ENCODE measurements at regions not wholly inside any gene's neighbourhood (a gene's known extent, or its start where the extent isn't known, plus 50 kb on each side); places are given as distances from the start of the nearest gene placed in this dataset.

DNA sequence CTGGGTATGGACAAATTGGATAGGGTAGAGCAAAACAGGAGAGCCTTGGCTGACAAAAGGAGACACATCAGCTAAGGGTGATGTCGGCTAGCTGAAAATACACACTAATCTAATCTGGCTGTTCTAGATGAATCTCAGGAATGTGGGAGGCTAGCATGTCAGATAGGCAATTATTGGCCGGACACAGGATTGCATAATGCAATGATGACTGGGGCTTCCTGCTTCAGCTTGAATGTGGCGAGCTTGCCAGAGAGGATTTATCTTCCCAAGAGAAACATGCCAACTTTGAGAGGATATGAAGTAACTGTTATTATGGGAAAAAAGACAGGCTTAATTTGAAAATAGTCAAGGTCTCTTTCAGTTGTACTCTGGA lies 102.4 kb downstream of the TRIB2 start:
- DNase-seq: no peak
- no peaks in the 10 kb centered on the region for H3K9me3 Mint-ChIP-seq (ENCODE audit: insufficient read depth)
- no peak for ATAC-seq (ENCODE audit: low read depth)
- no peak overlapping the region for H3K27ac Mint-ChIP-seq
- no peaks in the 10 kb centered on the region for H3K79me2 ChIP-seq (ENCODE audit: control insufficient read depth, insufficient read depth, low read length)
- peaks cover 0 to 5% of the 10 kb centered on the region in 2 donors for H3K4me1 ChIP-seq (ENCODE audit: control insufficient read depth in 2 of 2, insufficient read depth in 2 of 2, low read length in 2 of 2)
- H2AFZ ChIP-seq (ENCODE audit: insufficient read depth, low read depth, low read length, poor library complexity, severe bottlenecking): no peak overlapping the region
- H3K9ac ChIP-seq (ENCODE audit: low read length): no peak overlapping the region
- 80% methylated on average over 1 of the region's 3 CpGs for WGBS (ENCODE audit: insufficient coverage)
- ChIA-PET POLR2A (no interaction called here), CTCF (no interaction called here)
- H3K27me3 Mint-ChIP-seq: peaks cover 24% of the 10 kb centered on the region
- intact Hi-C loops (cut with micrococcal nuclease): no loop called here
- H4K20me1 ChIP-seq (ENCODE audit: control insufficient read depth, insufficient read depth, low read length, poor library complexity, severe bottlenecking): no peaks in the 10 kb centered on the region
- H3K4me3 Mint-ChIP-seq: no peak overlapping the region
- peaks cover 7% of the 10 kb centered on the region for H3K4me1 Mint-ChIP-seq
- H3K36me3 ChIP-seq (replicated peaks in 1 of 2; ENCODE audit: control extremely low read depth in 1 of 2, control insufficient read depth in 1 of 2, extremely low read depth in 1 of 2, insufficient read depth in 2 of 2, low read length in 1 of 2): no peaks in the 10 kb centered on the region
- no peak overlapping the region for H3K4me3 ChIP-seq (ENCODE audit: control extremely low read depth in 1 of 5, extremely low read depth in 1 of 5, insufficient read depth in 1 of 5, low read depth in 2 of 5, low read length in 4 of 5)
- H3K27me3 ChIP-seq (replicated peaks in 1 of 4; ENCODE audit: control extremely low read depth in 1 of 4, control insufficient read depth in 3 of 4, insufficient read depth in 4 of 4, low read length in 3 of 4): peaks cover 0 to 7% (median 3%) of the 10 kb centered on the region in 4 experiments
- H3K4me2 ChIP-seq (replicated peaks; ENCODE audit: low read depth, low read length, poor library complexity, severe bottlenecking): peak overlapping the region; percentile 10
- H3K27ac ChIP-seq (ENCODE audit: low read length in 2 of 2): no peak overlapping the region
- H3K9me3 ChIP-seq (ENCODE audit: control extremely low read depth in 1 of 3, control insufficient read depth in 2 of 3, insufficient read depth in 1 of 3, low read length in 2 of 3): no peaks in the 10 kb centered on the region
- no peak for TF ChIP-seq EZH2 (IDR thresholded peaks at IDR 0.05; ENCODE audit: borderline replicate concordance, insufficient read depth, low read depth, low read length, poor library complexity, severe bottlenecking)
- no peak for TF ChIP-seq CTCF (IDR thresholded peaks at IDR 0.05)

GRCh38 chr2:12819721-12820120 lies 103.0 kb downstream of the TRIB2 start:
- Histone ChIP-seq H3K9me3 (ENCODE audit: control extremely low read depth in 1 of 3, control insufficient read depth in 2 of 3, insufficient read depth in 1 of 3, low read length in 2 of 3) (no peaks in the 10 kb centered on the region), H4K20me1 (ENCODE audit: control insufficient read depth, insufficient read depth, low read length, poor library complexity, severe bottlenecking) (no peaks in the 10 kb centered on the region), H3K9ac (ENCODE audit: low read length) (no peak overlapping the region), H3K36me3 (replicated peaks in 1 of 2; ENCODE audit: control extremely low read depth in 1 of 2, control insufficient read depth in 1 of 2, extremely low read depth in 1 of 2, insufficient read depth in 2 of 2, low read length in 1 of 2) (no peaks in the 10 kb centered on the region), H3K4me3 (ENCODE audit: control extremely low read depth in 1 of 5, extremely low read depth in 1 of 5, insufficient read depth in 1 of 5, low read depth in 2 of 5, low read length in 4 of 5) (no peak overlapping the region), H3K27ac (ENCODE audit: low read length in 2 of 2) (no peak overlapping the region), H2AFZ (ENCODE audit: insufficient read depth, low read depth, low read length, poor library complexity, severe bottlenecking) (no peak overlapping the region), H3K4me2 (replicated peaks; ENCODE audit: low read depth, low read length, poor library complexity, severe bottlenecking) (peak overlapping the region; percentile 10), H3K27me3 (replicated peaks in 1 of 4; ENCODE audit: control extremely low read depth in 1 of 4, control insufficient read depth in 3 of 4, insufficient read depth in 4 of 4, low read length in 3 of 4) (peaks cover 0 to 7% (median 5%) of the 10 kb centered on the region in 4 experiments), H3K4me1 (ENCODE audit: control insufficient read depth in 2 of 2, insufficient read depth in 2 of 2, low read length in 2 of 2) (peaks cover 0 to 5% of the 10 kb centered on the region in 2 donors), H3K79me2 (ENCODE audit: control insufficient read depth, insufficient read depth, low read length) (no peaks in the 10 kb centered on the region)
- WGBS (ENCODE audit: insufficient coverage): no CpG with 5 or more reads among the region's 3 CpGs
- ChIA-PET POLR2A (no interaction called here), CTCF (no interaction called here)
- Mint-ChIP-seq H3K27ac (no peak overlapping the region), H3K4me1 (peaks cover 7% of the 10 kb centered on the region), H3K27me3 (peaks cover 24% of the 10 kb centered on the region), H3K4me3 (no peak overlapping the region), H3K9me3 (ENCODE audit: insufficient read depth) (no peaks in the 10 kb centered on the region)
- no peak for DNase-seq
- intact Hi-C loops (cut with micrococcal nuclease): no loop called here
- no peak for ATAC-seq (ENCODE audit: low read depth)
- TF ChIP-seq CTCF (IDR thresholded peaks at IDR 0.05): no peak
- no peak for TF ChIP-seq EZH2 (IDR thresholded peaks at IDR 0.05; ENCODE audit: borderline replicate concordance, insufficient read depth, low read depth, low read length, poor library complexity, severe bottlenecking)

All from B cell (primary cell).